ENCODE measurements at regions not wholly inside any gene's neighbourhood (a gene's known extent, or its start where the extent isn't known, plus 50 kb on each side); places are given as distances from the start of the nearest gene placed in this dataset.

- TF ChIP-seq CTCF (IDR thresholded peaks at IDR 0.05 in 8 of 11, conservative IDR thresholded peaks at IDR 0.05 in 3 of 11): no peak
- no peak for TF ChIP-seq POLR2AphosphoS5 (IDR thresholded peaks at IDR 0.05)
- no peak for TF ChIP-seq POLR2A (IDR thresholded peaks at IDR 0.05)
Measured at GRCh38 chr3:13251166-13251903, 168.8 kb downstream of the NUP210 start.

Data from spleen (tissue), 7 donors.